ENCODE measurements at regions not wholly inside any gene's neighbourhood (a gene's known extent, or its start where the extent isn't known, plus 50 kb on each side); places are given as distances from the start of the nearest gene placed in this dataset.

DNA sequence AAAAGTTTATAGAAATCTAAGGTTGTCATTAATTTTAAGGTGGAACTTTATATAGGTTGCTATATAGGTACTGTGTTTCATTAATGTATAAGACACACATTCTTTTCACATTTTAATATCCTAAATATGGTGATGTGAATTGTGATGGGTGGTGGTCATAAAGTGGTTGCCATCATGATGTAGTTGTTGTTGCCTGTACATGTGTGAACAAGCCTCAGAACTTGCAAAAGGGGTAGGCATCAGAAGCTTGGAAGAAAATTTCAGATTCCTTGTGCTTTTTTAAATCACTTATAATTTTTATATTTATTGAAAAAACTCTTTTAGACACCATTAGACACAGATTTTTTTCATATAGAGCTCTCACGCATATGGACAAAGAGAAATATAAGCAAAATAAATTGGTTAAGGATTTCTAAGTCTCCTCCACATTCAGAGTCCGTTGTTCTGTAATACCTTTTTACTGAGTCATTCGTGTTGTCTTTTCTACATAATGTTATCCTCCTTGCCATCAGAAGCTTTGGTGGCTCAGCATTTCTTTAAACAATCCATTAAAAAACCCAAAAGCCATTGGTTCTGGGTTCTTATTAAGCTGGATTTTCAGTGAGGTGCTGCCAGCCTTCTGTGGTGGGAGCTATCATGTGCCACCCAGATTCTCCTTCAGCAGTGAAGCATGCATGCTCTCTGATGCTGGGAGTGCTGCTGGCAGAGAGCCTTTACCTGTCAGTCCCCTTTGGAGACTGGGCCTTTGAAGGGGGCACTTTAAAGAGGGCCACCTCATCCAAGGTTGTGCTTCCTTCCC is 140.4 kb upstream of the GALNT15 start:
- Histone ChIP-seq H3K4me2 (no peak overlapping the region), H3K27me3 (ENCODE audit: insufficient read depth, low read depth) (no peaks in the 10 kb centered on the region), H3K27ac (no peak overlapping the region), H3K4me1 (ENCODE audit: low read depth, poor library complexity, severe bottlenecking) (no peaks in the 10 kb centered on the region), H3K4me3 (IDR thresholded peaks at IDR 0.05; ENCODE audit: insufficient read depth, low read depth, low read length) (no peak overlapping the region), H4K20me1 (ENCODE audit: insufficient read depth) (no peaks in the 10 kb centered on the region), H3K9ac (no peak overlapping the region), H3K36me3 (ENCODE audit: insufficient read depth) (no peaks in the 10 kb centered on the region), H2AFZ (ENCODE audit: low read depth) (no peak overlapping the region), H3K79me2 (ENCODE audit: insufficient read depth, low read depth) (no peaks in the 10 kb centered on the region)
- TF ChIP-seq, protein P1, sequence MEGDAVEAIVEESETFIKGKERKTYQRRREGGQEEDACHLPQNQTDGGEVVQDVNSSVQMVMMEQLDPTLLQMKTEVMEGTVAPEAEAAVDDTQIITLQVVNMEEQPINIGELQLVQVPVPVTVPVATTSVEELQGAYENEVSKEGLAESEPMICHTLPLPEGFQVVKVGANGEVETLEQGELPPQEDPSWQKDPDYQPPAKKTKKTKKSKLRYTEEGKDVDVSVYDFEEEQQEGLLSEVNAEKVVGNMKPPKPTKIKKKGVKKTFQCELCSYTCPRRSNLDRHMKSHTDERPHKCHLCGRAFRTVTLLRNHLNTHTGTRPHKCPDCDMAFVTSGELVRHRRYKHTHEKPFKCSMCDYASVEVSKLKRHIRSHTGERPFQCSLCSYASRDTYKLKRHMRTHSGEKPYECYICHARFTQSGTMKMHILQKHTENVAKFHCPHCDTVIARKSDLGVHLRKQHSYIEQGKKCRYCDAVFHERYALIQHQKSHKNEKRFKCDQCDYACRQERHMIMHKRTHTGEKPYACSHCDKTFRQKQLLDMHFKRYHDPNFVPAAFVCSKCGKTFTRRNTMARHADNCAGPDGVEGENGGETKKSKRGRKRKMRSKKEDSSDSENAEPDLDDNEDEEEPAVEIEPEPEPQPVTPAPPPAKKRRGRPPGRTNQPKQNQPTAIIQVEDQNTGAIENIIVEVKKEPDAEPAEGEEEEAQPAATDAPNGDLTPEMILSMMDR (conservative IDR thresholded peaks at IDR 0.05; ENCODE audit: low read depth, low read length), result no peak

DNA sequence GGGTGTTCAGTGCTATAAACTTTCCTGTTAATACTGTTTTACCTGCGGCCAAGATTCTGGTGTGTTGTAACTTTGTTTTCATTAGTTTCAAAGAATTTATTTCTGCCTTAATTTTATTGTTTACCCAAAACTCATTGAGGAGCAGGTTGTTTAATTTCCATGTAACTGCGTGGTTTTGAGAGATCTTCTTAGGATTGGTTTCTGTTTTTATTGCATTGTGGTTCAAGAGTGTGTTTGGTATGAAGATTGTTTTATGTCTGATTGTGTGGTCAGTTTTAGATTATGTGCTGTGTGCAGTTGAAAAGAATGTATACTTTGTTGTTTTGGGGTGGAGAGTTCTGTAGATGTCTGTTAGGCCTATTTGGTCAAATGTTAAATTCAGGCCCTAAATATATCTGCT is 133.5 kb upstream of the GALNT15 start:
- Histone ChIP-seq H3K27me3 (ENCODE audit: insufficient read depth, low read depth) (no peaks in the 10 kb centered on the region), H3K4me3 (IDR thresholded peaks at IDR 0.05; ENCODE audit: insufficient read depth, low read depth, low read length) (no peak overlapping the region), H2AFZ (ENCODE audit: low read depth) (no peak overlapping the region), H3K36me3 (ENCODE audit: insufficient read depth) (no peaks in the 10 kb centered on the region), H4K20me1 (ENCODE audit: insufficient read depth) (no peaks in the 10 kb centered on the region), H3K4me2 (no peak overlapping the region), H3K27ac (no peak overlapping the region), H3K9ac (no peak overlapping the region), H3K4me1 (ENCODE audit: low read depth, poor library complexity, severe bottlenecking) (no peaks in the 10 kb centered on the region), H3K79me2 (ENCODE audit: insufficient read depth, low read depth) (no peaks in the 10 kb centered on the region)
- TF ChIP-seq, protein P1 (conservative IDR thresholded peaks at IDR 0.05; ENCODE audit: low read depth, low read length), result no peak

DNA sequence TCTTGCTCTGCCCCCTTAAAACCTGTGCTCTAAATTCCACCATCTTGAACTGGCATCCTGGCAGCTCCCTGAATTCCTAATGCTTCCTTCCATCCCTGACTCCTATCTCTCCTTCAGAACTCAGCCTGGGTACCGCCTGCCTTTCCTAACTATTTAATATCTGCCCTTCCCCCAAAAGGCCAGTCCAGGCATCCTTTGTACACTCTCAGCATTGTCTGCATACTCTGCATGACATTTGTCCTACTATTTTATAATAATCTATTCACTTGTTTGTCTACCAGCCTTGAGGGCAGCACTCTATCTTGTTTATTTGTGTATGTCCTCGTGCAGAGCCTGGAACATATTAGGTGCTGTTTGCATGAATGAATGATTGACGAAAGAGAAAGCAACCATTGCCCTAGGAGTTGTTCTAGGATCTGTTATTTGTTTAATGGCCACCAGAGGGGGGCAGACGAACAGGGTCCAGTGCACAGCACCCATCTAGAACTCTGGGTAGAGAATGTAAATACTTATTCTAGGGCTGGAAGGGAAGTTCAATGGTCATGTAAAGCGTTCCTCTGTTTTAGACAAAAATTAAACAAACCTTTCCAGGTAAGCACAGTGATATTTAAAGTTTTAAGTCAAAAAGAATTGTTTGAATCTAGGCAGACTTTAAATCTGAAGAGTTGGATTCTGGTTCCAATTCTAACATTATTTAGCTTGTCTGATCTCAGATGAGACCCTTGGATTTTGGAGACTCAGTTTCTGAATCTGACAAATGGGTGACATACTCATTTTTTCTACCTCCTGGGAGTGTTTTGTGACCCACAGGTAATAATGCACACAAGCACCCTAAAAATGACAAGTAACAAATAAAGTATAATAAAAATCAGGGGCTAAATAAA is 125.8 kb upstream of the GALNT15 start:
- Histone ChIP-seq H3K4me1 (ENCODE audit: low read depth, poor library complexity, severe bottlenecking) (peaks cover 3% of the 10 kb centered on the region), H4K20me1 (ENCODE audit: insufficient read depth) (no peaks in the 10 kb centered on the region), H3K27me3 (ENCODE audit: insufficient read depth, low read depth) (no peaks in the 10 kb centered on the region), H3K79me2 (ENCODE audit: insufficient read depth, low read depth) (no peaks in the 10 kb centered on the region), H3K4me2 (peak overlapping the region; percentile 29; the same call in 1 of the 2 replicates), H2AFZ (ENCODE audit: low read depth) (peak overlapping the region; percentile 52; the same call in 1 of the 2 replicates), H3K4me3 (IDR thresholded peaks at IDR 0.05; ENCODE audit: insufficient read depth, low read depth, low read length) (no peak overlapping the region), H3K27ac (no peak overlapping the region), H3K9ac (no peak overlapping the region), H3K36me3 (ENCODE audit: insufficient read depth) (no peaks in the 10 kb centered on the region)
- TF ChIP-seq, protein P1 (conservative IDR thresholded peaks at IDR 0.05; ENCODE audit: low read depth, low read length), result peak; percentile 76

DNA sequence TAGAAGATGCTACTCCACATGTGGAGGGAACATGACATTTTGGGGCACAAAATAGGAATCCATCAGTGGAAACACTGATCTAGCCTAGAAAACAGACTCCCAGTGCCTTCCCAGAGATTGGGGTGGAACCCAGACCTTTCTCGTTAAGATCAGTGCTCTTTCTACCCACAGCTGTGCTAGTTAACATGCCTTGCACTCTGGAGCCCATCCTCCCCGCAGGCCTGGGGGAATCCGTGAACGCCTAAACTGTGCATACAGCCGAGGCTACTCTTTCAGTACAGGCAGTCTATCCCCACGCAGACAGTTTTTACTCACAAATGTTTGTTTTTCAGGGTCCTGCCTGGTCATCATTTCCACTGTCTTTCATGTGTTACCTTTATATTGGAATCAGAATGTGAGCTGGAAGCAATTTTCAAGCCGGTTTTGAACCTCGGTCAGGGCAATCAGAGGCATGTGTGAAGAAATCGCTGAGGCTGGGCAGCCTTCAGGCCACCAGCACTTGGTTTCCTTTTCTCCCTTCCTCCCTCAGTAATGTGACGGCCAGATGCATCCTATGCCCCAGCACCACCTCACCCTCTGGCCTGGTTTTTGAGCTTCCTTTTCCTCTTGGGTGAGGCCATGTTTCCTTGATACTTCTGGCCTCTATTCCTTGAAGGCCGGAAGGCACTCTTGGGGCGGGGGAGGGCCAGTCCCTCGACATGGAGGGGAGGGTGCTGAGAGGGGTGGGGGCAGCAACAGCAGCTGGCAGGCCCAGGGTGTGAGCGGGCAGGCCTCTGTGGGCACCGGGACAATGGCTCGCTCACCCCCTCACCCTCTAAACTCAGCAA is 123.6 kb upstream of the GALNT15 start:
- H3K9ac ChIP-seq, result no peak overlapping the region

More for the DNA sequence above, 123.6 kb upstream of the GALNT15 start:
- Histone ChIP-seq H3K27ac (no peak overlapping the region), H3K4me3 (IDR thresholded peaks at IDR 0.05; ENCODE audit: insufficient read depth, low read depth, low read length) (no peak overlapping the region), H3K27me3 (ENCODE audit: insufficient read depth, low read depth) (no peaks in the 10 kb centered on the region), H2AFZ (ENCODE audit: low read depth) (no peak overlapping the region), H3K4me2 (no peak overlapping the region), H3K4me1 (ENCODE audit: low read depth, poor library complexity, severe bottlenecking) (peaks cover 3% of the 10 kb centered on the region), H3K36me3 (ENCODE audit: insufficient read depth) (no peaks in the 10 kb centered on the region), H4K20me1 (ENCODE audit: insufficient read depth) (no peaks in the 10 kb centered on the region), H3K79me2 (ENCODE audit: insufficient read depth, low read depth) (no peaks in the 10 kb centered on the region)
- TF ChIP-seq, protein P1 (conservative IDR thresholded peaks at IDR 0.05; ENCODE audit: low read depth, low read length), result no peak
